Keratinocyte (primary cell): ENCODE measurements at regions not wholly inside any gene's neighbourhood (a gene's known extent, or its start where the extent isn't known, plus 50 kb on each side); places are given as distances from the start of the nearest gene placed in this dataset.

Experiments
- DNase-seq: peaks from one replicate; pipeline ENCODE4 v3.0.0-alpha.2; 2011; ENCODE audit warnings: low read depth, missing footprints, low spot score
- FAIRE-seq: peaks from 2 replicates; lab custom pipeline; 2011; peaks lifted over from hg19 to GRCh38; lab: Jason Lieb, UNC
- H2AFZ ChIP-seq: 2 replicates; pipeline ENCODE4 v1.6.0; 2012; ENCODE audit warnings: low read length, control low read depth, inconsistent platforms; ENCODE audit not compliant: control insufficient read depth
- H3K27ac ChIP-seq: 2 replicates; pipeline ENCODE4 v1.5.1; 2011; ENCODE audit warnings: low read length; ENCODE audit not compliant: control insufficient read depth, insufficient read depth
- H3K27me3 ChIP-seq: 3 replicates; pipeline ENCODE4 v1.6.0; 2011; ENCODE audit warnings: low read length; ENCODE audit not compliant: control insufficient read depth, insufficient read depth; ENCODE audit errors: extremely low read depth
- H3K36me3 ChIP-seq, 2 experiments: 2 replicates in 1 of 2; 3 replicates in 1 of 2; pipeline ENCODE4 v1.5.1; 2011; ENCODE audit warnings: low read length in 2 of 2, mild to moderate bottlenecking in 1 of 2; ENCODE audit not compliant: control insufficient read depth in 2 of 2, insufficient read depth in 2 of 2; ENCODE audit errors: extremely low read depth in 1 of 2
- H3K4me1 ChIP-seq: 3 replicates; pipeline ENCODE4 v1.5.1; 2011; ENCODE audit warnings: low read length; ENCODE audit not compliant: control insufficient read depth, insufficient read depth; ENCODE audit errors: extremely low read depth
- H3K4me2 ChIP-seq: 3 replicates; pipeline ENCODE4 v1.6.0; 2011; ENCODE audit warnings: low read depth, low read length; ENCODE audit not compliant: control insufficient read depth, insufficient read depth; ENCODE audit errors: extremely low read depth
- H3K4me3 ChIP-seq, 3 experiments: fragments of 200-600 bp in 1 of 3; sonication (generic) in 1 of 3; 2 replicates in 2 of 3; 3 replicates in 1 of 3; pipeline ENCODE4 v1.5.1; 2011 to 2016; ENCODE audit warnings: low read length in 3 of 3, mild to moderate bottlenecking in 3 of 3, control low read depth in 2 of 3, inconsistent platforms in 1 of 3, low read depth in 1 of 3, mixed read lengths in 1 of 3, mixed run types in 1 of 3, moderate library complexity in 1 of 3; ENCODE audit not compliant: control insufficient read depth in 2 of 3, insufficient read depth in 2 of 3; ENCODE audit errors: extremely low read depth in 1 of 3
- H3K79me2 ChIP-seq: 2 replicates; pipeline ENCODE4 v1.6.0; 2012; ENCODE audit warnings: low read length; ENCODE audit not compliant: control insufficient read depth, insufficient read depth
- H3K9ac ChIP-seq: 3 replicates; pipeline ENCODE4 v1.6.0; 2011; ENCODE audit warnings: low read length; ENCODE audit not compliant: control insufficient read depth, insufficient read depth; ENCODE audit errors: extremely low read depth
- H3K9me1 ChIP-seq: 3 replicates; pipeline ENCODE4 v1.6.0; 2011; ENCODE audit warnings: low read length; ENCODE audit not compliant: control insufficient read depth, insufficient read depth; ENCODE audit errors: extremely low read depth
- H3K9me3 ChIP-seq: 2 replicates; pipeline ENCODE4 v1.5.1; 2012; ENCODE audit warnings: low read depth, low read length; ENCODE audit not compliant: control insufficient read depth
- H4K20me1 ChIP-seq: 3 replicates; pipeline ENCODE4 v1.6.0; 2011; ENCODE audit warnings: low read length; ENCODE audit not compliant: control insufficient read depth, insufficient read depth; ENCODE audit errors: extremely low read depth
- EZH2 ChIP-seq: IDR thresholded peaks from one replicate; pipeline ENCODE4 v1.6.1; 2012; ENCODE audit warnings: inconsistent platforms, mild to moderate bottlenecking, low read length, moderate library complexity
- dilution Hi-C: fragments of 300-500 bp; cut with MboI; formaldehyde crosslinking; loops from one replicate; pipeline ENCODE4 v1.7.0; 2020; ENCODE audit warnings: low sequenced_read_pairs; ENCODE audit not compliant: extremely low pct_ligation_motif_present
- TF ChIP-seq, protein P1 (sequence below), 3 experiments: IDR thresholded peaks in 1 of 3; conservative IDR thresholded peaks in 1 of 3; optimal IDR thresholded peaks in 1 of 3; 2 replicates in 2 of 3; 3 replicates in 1 of 3; pipeline versions ENCODE3 to v1.5.1; 2011; ENCODE audit warnings: low read length in 3 of 3, mild to moderate bottlenecking in 3 of 3, moderate library complexity in 2 of 3, control low read depth in 1 of 3, inconsistent platforms in 1 of 3; ENCODE audit not compliant: insufficient read depth in 2 of 3; ENCODE audit errors: extremely low read depth in 1 of 3

- Histone ChIP-seq H3K36me3 (no peaks in the 10 kb centered on the region), H3K9ac (no peak overlapping the region), H3K4me2 (no peak overlapping the region), H3K79me2 (no peaks in the 10 kb centered on the region), H2AFZ (no peak overlapping the region), H3K9me1 (no peaks in the 10 kb centered on the region), H3K27me3 (no peaks in the 10 kb centered on the region), H3K4me1 (no peaks in the 10 kb centered on the region), H3K9me3 (no peaks in the 10 kb centered on the region), H3K27ac (no peak overlapping the region), H3K4me3 (no peak overlapping the region), H4K20me1 (no peaks in the 10 kb centered on the region)
- no peak for DNase-seq
- no peak for FAIRE-seq
- TF ChIP-seq, protein P1, sequence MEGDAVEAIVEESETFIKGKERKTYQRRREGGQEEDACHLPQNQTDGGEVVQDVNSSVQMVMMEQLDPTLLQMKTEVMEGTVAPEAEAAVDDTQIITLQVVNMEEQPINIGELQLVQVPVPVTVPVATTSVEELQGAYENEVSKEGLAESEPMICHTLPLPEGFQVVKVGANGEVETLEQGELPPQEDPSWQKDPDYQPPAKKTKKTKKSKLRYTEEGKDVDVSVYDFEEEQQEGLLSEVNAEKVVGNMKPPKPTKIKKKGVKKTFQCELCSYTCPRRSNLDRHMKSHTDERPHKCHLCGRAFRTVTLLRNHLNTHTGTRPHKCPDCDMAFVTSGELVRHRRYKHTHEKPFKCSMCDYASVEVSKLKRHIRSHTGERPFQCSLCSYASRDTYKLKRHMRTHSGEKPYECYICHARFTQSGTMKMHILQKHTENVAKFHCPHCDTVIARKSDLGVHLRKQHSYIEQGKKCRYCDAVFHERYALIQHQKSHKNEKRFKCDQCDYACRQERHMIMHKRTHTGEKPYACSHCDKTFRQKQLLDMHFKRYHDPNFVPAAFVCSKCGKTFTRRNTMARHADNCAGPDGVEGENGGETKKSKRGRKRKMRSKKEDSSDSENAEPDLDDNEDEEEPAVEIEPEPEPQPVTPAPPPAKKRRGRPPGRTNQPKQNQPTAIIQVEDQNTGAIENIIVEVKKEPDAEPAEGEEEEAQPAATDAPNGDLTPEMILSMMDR (optimal IDR thresholded peaks at IDR 0.05 in 1 of 3, IDR thresholded peaks at IDR 0.05 in 1 of 3, conservative IDR thresholded peaks at IDR 0.05 in 1 of 3; ENCODE audit: extremely low read depth in 1 of 3, insufficient read depth in 2 of 3, low read length in 3 of 3), result no peak
- TF ChIP-seq EZH2, result no peak
- dilution Hi-C loops, result no loop called here
Observed at GRCh38 chr2:147006736-147007141, 838.1 kb upstream of the ACVR2A start.

DNA sequence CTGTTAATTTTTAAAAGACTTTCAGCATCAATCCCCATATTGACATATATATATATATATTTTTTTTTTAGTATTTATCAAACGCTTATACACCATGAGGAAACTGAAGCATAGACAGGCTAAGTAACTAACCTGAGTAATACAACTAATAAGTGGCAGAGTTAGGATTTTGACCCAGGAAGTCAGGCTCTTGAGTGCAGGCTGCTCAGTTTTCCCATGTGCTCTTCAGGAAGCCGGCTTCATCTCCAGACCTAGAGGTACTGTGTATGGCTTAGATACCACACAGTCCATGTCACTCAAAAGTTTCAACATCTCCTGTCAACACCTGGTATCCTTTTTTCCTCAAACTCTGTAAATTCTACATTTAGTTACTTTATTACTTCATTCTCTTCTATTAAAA is 841.7 kb upstream of the ACVR2A start:
- Histone ChIP-seq H3K9me3 (no peaks in the 10 kb centered on the region), H2AFZ (no peak overlapping the region), H3K9me1 (no peaks in the 10 kb centered on the region), H3K36me3 (no peaks in the 10 kb centered on the region), H4K20me1 (no peaks in the 10 kb centered on the region), H3K4me2 (no peak overlapping the region), H3K4me3 (no peak overlapping the region), H3K27me3 (no peaks in the 10 kb centered on the region), H3K4me1 (no peaks in the 10 kb centered on the region), H3K79me2 (no peaks in the 10 kb centered on the region), H3K27ac (no peak overlapping the region), H3K9ac (no peak overlapping the region)
- TF ChIP-seq EZH2, result no peak
- TF ChIP-seq, protein P1 (optimal IDR thresholded peaks at IDR 0.05 in 1 of 3, IDR thresholded peaks at IDR 0.05 in 1 of 3, conservative IDR thresholded peaks at IDR 0.05 in 1 of 3; ENCODE audit: extremely low read depth in 1 of 3, insufficient read depth in 2 of 3, low read length in 3 of 3), result no peak
- dilution Hi-C loops, result no loop called here
- DNase-seq (no peak), FAIRE-seq (no peak)
